WTC11 (cell line): ENCODE measurements at regions not wholly inside any gene's neighbourhood (a gene's known extent, or its start where the extent isn't known, plus 50 kb on each side); places are given as distances from the start of the nearest gene placed in this dataset.

Experiments
- ATF1 ChIP-seq: sonication (generic); formaldehyde crosslinking; IDR thresholded peaks from 2 replicates; pipeline ENCODE4 v1.8.1; 2023; ENCODE audit warnings: mild to moderate bottlenecking, moderate library complexity, missing genetic modification reagents
- ATF3 ChIP-seq: sonication (generic); formaldehyde crosslinking; conservative IDR thresholded peaks from 2 replicates; pipeline ENCODE4 v1.8.1; 2022; ENCODE audit warnings: mild to moderate bottlenecking, missing genetic modification reagents
- CREM ChIP-seq: sonication (generic); formaldehyde crosslinking; IDR thresholded peaks from 2 replicates; pipeline ENCODE4 v1.8.1; 2022; ENCODE audit warnings: mild to moderate bottlenecking, missing genetic modification reagents, moderate library complexity
- CTCF ChIP-seq: fragments of 200-600 bp; IDR thresholded peaks from 2 replicates; pipeline ENCODE4 v1.8.0; 2022; ENCODE audit warnings: antibody characterized with exemption
- E2F4 ChIP-seq: sonication (generic); formaldehyde crosslinking; IDR thresholded peaks from 2 replicates; pipeline ENCODE4 v1.8.1; 2022; ENCODE audit warnings: low read depth, mild to moderate bottlenecking, moderate library complexity, missing genetic modification reagents, borderline replicate concordance
- FOXJ3 ChIP-seq: sonication (generic); formaldehyde crosslinking; IDR thresholded peaks from 2 replicates; pipeline ENCODE4 v1.9.0; 2021; ENCODE audit warnings: missing genetic modification reagents, mild to moderate bottlenecking, borderline replicate concordance
- GABPB1 ChIP-seq: sonication (generic); formaldehyde crosslinking; IDR thresholded peaks from 2 replicates; pipeline ENCODE4 v1.8.1; 2023; ENCODE audit warnings: mild to moderate bottlenecking, missing genetic modification reagents
- HMGXB4 ChIP-seq: sonication (generic); formaldehyde crosslinking; IDR thresholded peaks from 2 replicates; pipeline ENCODE4 v1.8.1; 2023; ENCODE audit warnings: mild to moderate bottlenecking, moderate library complexity, missing genetic modification reagents
- MXD4 ChIP-seq: fragments of 250-450 bp; sonication (Bioruptor Pico); IDR thresholded peaks from 2 replicates; pipeline ENCODE4 v1.8.0; 2021; ENCODE audit warnings: mild to moderate bottlenecking, moderate library complexity, borderline replicate concordance
- USF2 ChIP-seq: sonication (generic); formaldehyde crosslinking; IDR thresholded peaks from 2 replicates; pipeline ENCODE4 v1.8.1; 2023; ENCODE audit warnings: mild to moderate bottlenecking, missing genetic modification reagents, moderate library complexity
- ZNF138 ChIP-seq: sonication (generic); formaldehyde crosslinking; conservative IDR thresholded peaks from 2 replicates; pipeline ENCODE4 v1.8.1; 2022; ENCODE audit warnings: mild to moderate bottlenecking, moderate library complexity, missing genetic modification reagents
- ZNF416 ChIP-seq: fragments of 250-450 bp; sonication (Bioruptor Pico); IDR thresholded peaks from 2 replicates; pipeline ENCODE4 v1.9.0; 2021; ENCODE audit warnings: mild to moderate bottlenecking, inconsistent platforms

- TF ChIP-seq GABPB1 (CRISPR knock-in tag) (no peak), CTCF (no peak), ZNF138 (CRISPR knock-in tag) (no peak), MXD4 (no peak), FOXJ3 (no peak), ZNF416 (CRISPR knock-in tag) (no peak), HMGXB4 (CRISPR knock-in tag) (no peak), CREM (no peak), ATF3 (CRISPR knock-in tag) (no peak), USF2 (no peak), E2F4 (CRISPR knock-in tag) (no peak), ATF1 (CRISPR knock-in tag) (no peak)
Observed at GRCh38 chr5:30968971-30969370, 224.5 kb upstream of the CDH6 start.
